WTC11 (cell line): ENCODE measurements at regions not wholly inside any gene's neighbourhood (a gene's known extent, or its start where the extent isn't known, plus 50 kb on each side); places are given as distances from the start of the nearest gene placed in this dataset.

ENCODE experiments used
- ATAC-seq: fragments of 200-7000 bp; cut with Tn5 transposase; 2 replicates; pipeline ENCODE4 v1.10.0; 2021; ENCODE audit warnings: mild to moderate bottlenecking, moderate library complexity
- CTCF ChIA-PET: fragments of 300-600 bp; sonication (Branson Sonifier 250); formaldehyde crosslinking; loops from one replicate; lab custom pipeline; 2021; ENCODE audit warnings: antibody characterized with exemption; lab: Charles Lee
- POLR2A ChIA-PET: fragments of 350-600 bp; sonication (Branson Sonifier 250); formaldehyde crosslinking; loops from one replicate; lab custom pipeline; 2021; ENCODE audit warnings: antibody characterized with exemption; lab: Charles Lee
- DNase-seq: peaks from one replicate; pipeline ENCODE4 v3.0.0; 2021; ENCODE audit warnings: low spot score
- H3K27ac Mint-ChIP-seq: 2 replicates; pipeline ENCODE4 v1.8.0; 2021; ENCODE audit warnings: mixed read lengths
- H3K27me3 Mint-ChIP-seq: 2 replicates; pipeline ENCODE4 v1.8.0; 2021; ENCODE audit warnings: low read depth, mild to moderate bottlenecking, moderate library complexity, mixed read lengths
- H3K36me3 Mint-ChIP-seq: 2 replicates; pipeline ENCODE4 v1.8.0; 2021; ENCODE audit warnings: mixed read lengths
- H3K4me1 Mint-ChIP-seq: 2 replicates; pipeline ENCODE4 v1.8.0; 2022; ENCODE audit warnings: mixed read lengths
- H3K4me3 Mint-ChIP-seq: 2 replicates; pipeline ENCODE4 v1.8.0; 2021; ENCODE audit warnings: mild to moderate bottlenecking, moderate library complexity, mixed read lengths
- H3K9me3 Mint-ChIP-seq: 2 replicates; pipeline ENCODE4 v1.8.0; 2021; ENCODE audit warnings: mixed read lengths
- AFF4 ChIP-seq: sonication (generic); formaldehyde crosslinking; IDR thresholded peaks from 2 replicates; pipeline ENCODE4 v1.8.1; 2023; ENCODE audit warnings: mild to moderate bottlenecking, missing genetic modification reagents, borderline replicate concordance
- EMX1 ChIP-seq: fragments of 250-450 bp; sonication (Bioruptor Pico); IDR thresholded peaks from 2 replicates; pipeline ENCODE4 v1.8.0; 2021; ENCODE audit warnings: mild to moderate bottlenecking
- IRF1 ChIP-seq: sonication (generic); formaldehyde crosslinking; IDR thresholded peaks from 2 replicates; pipeline ENCODE4 v1.8.0; 2023; ENCODE audit warnings: missing genetic modification reagents
- JUN ChIP-seq: sonication (generic); formaldehyde crosslinking; IDR thresholded peaks from 2 replicates; pipeline ENCODE4 v1.8.0; 2023; ENCODE audit warnings: mild to moderate bottlenecking, missing genetic modification reagents
- MXD4 ChIP-seq: fragments of 250-450 bp; sonication (Bioruptor Pico); IDR thresholded peaks from 2 replicates; pipeline ENCODE4 v1.8.0; 2021; ENCODE audit warnings: mild to moderate bottlenecking, moderate library complexity, borderline replicate concordance
- OVOL2 ChIP-seq: fragments of 250-450 bp; sonication (Bioruptor Pico); IDR thresholded peaks from 2 replicates; pipeline ENCODE4 v1.9.0; 2021; ENCODE audit warnings: mild to moderate bottlenecking, borderline replicate concordance
- SMAD4 ChIP-seq: sonication (generic); formaldehyde crosslinking; IDR thresholded peaks from 2 replicates; pipeline ENCODE4 v1.8.0; 2022; ENCODE audit warnings: mild to moderate bottlenecking, missing genetic modification reagents
- SOX15 ChIP-seq: fragments of 250-450 bp; sonication (Bioruptor Pico); IDR thresholded peaks from 2 replicates; pipeline ENCODE4 v1.9.0; 2021; ENCODE audit warnings: mild to moderate bottlenecking
- STAT6 ChIP-seq: sonication (generic); formaldehyde crosslinking; conservative IDR thresholded peaks from 2 replicates; pipeline ENCODE4 v1.8.1; 2023; ENCODE audit warnings: mild to moderate bottlenecking, low read depth, missing genetic modification reagents, moderate library complexity
- USF2 ChIP-seq: sonication (generic); formaldehyde crosslinking; IDR thresholded peaks from 2 replicates; pipeline ENCODE4 v1.8.1; 2023; ENCODE audit warnings: mild to moderate bottlenecking, missing genetic modification reagents, moderate library complexity
- ZNF396 ChIP-seq: fragments of 250-450 bp; sonication (Bioruptor Pico); IDR thresholded peaks from 2 replicates; pipeline ENCODE4 v1.8.0; 2021; ENCODE audit warnings: mild to moderate bottlenecking, moderate library complexity, borderline replicate concordance
- ZNF512 ChIP-seq: sonication (generic); formaldehyde crosslinking; IDR thresholded peaks from 2 replicates; pipeline ENCODE4 v1.8.1; 2022; ENCODE audit warnings: missing genetic modification reagents, borderline replicate concordance
- TF ChIP-seq, protein P1 (sequence below): fragments of 250-450 bp; sonication (Bioruptor Pico); IDR thresholded peaks from 2 replicates; pipeline ENCODE4 v1.9.0; 2021; ENCODE audit warnings: mild to moderate bottlenecking
- TF ChIP-seq, protein P2 (sequence below): fragments of 250-450 bp; sonication (Bioruptor Pico); IDR thresholded peaks from 2 replicates; pipeline ENCODE4 v1.8.0; 2021; ENCODE audit warnings: mild to moderate bottlenecking

DNA sequence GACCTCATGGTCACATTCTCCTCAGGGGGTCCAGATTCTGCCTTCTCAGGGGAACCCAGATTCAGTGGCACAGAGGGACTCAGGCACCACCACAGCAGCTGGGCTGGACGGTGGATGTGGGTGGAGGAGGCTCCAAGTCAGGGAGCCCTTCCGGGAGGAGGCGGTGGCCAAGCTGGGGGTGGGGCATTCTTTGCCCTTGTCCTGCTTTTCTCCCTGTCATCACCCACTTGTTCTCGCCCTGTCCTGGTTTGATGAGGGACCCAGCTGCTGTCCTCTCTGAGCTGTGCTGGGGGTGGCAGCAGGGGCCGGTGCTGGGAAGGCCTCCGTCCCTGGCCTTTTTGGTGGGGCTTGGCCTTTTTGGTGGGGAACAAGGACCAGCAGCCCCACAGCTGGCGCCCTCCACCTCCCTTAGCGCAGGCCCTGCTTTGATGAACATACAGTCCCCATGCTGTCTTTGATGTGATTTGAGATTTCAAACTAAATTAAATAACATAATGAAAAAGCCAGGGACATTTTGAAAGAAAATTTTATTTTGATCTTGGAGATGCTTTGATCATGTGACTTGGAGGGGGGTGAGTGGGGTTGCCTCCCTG, 1168.2 kb downstream of the BRD1 start:
- H3K36me3 Mint-ChIP-seq: peaks cover 17% of the 10 kb centered on the region
- TF ChIP-seq EMX1 (CRISPR knock-in tag) (no peak), IRF1 (CRISPR knock-in tag) (no peak), SMAD4 (CRISPR knock-in tag) (no peak), USF2 (CRISPR knock-in tag) (no peak), OVOL2 (no peak)
- ChIA-PET POLR2A (interaction anchor here (0.7 kb wide), 1 partner anchor 324 kb away, joined by 4 read pairs; no protein-coding TSS in a partner anchor), CTCF (no interaction called here)
- no peaks in the 10 kb centered on the region; the same call in 1 of the 2 replicates for H3K27me3 Mint-ChIP-seq
- H3K27ac Mint-ChIP-seq: no peak overlapping the region
- DNase-seq (no peak), ATAC-seq (no peak)
- H3K4me3 Mint-ChIP-seq: no peak overlapping the region
- no peaks in the 10 kb centered on the region for H3K4me1 Mint-ChIP-seq
- H3K9me3 Mint-ChIP-seq: peaks cover 17% of the 10 kb centered on the region

- Mint-ChIP-seq H3K4me1 (no peaks in the 10 kb centered on the region), H3K27ac (no peak overlapping the region), H3K27me3 (no peaks in the 10 kb centered on the region; the same call in 1 of the 2 replicates), H3K9me3 (peaks cover 11% of the 10 kb centered on the region), H3K36me3 (peaks cover 10% of the 10 kb centered on the region), H3K4me3 (no peak overlapping the region)
- ChIA-PET CTCF (no interaction called here), POLR2A (no interaction called here)
- ATAC-seq: no peak
- TF ChIP-seq SOX15 (CRISPR knock-in tag) (no peak), STAT6 (CRISPR knock-in tag) (no peak), AFF4 (no peak), ZNF396 (no peak), JUN (CRISPR knock-in tag) (no peak), ZNF512 (CRISPR knock-in tag) (no peak), MXD4 (CRISPR knock-in tag) (no peak)
- TF ChIP-seq, protein P1, sequence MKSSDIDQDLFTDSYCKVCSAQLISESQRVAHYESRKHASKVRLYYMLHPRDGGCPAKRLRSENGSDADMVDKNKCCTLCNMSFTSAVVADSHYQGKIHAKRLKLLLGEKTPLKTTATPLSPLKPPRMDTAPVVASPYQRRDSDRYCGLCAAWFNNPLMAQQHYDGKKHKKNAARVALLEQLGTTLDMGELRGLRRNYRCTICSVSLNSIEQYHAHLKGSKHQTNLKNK (CRISPR knock-in tag): no peak
- TF ChIP-seq, protein P2, sequence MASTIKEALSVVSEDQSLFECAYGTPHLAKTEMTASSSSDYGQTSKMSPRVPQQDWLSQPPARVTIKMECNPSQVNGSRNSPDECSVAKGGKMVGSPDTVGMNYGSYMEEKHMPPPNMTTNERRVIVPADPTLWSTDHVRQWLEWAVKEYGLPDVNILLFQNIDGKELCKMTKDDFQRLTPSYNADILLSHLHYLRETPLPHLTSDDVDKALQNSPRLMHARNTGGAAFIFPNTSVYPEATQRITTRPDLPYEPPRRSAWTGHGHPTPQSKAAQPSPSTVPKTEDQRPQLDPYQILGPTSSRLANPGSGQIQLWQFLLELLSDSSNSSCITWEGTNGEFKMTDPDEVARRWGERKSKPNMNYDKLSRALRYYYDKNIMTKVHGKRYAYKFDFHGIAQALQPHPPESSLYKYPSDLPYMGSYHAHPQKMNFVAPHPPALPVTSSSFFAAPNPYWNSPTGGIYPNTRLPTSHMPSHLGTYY: no peak
- no peak for DNase-seq
Measured at GRCh38 chr22:48658871-48659270, 1168.8 kb downstream of the BRD1 start.
